Type B pancreatic cell (in vitro differentiated cells): ENCODE measurements at regions not wholly inside any gene's neighbourhood (a gene's known extent, or its start where the extent isn't known, plus 50 kb on each side); places are given as distances from the start of the nearest gene placed in this dataset.

ENCODE experiments used
- DNase-seq: peaks from one replicate; pipeline ENCODE4 v3.0.0; 2021; ENCODE audit warnings: mixed read lengths; ENCODE audit not compliant: unreplicated experiment; ENCODE audit errors: extremely low spot score
- H3K27ac Mint-ChIP-seq: 2 replicates; pipeline ENCODE4 v1.8.0; 2021; ENCODE audit warnings: mild to moderate bottlenecking, mixed read lengths
- H3K27me3 Mint-ChIP-seq: 2 replicates; pipeline ENCODE4 v1.8.0; 2021; ENCODE audit warnings: mixed read lengths
- H3K36me3 Mint-ChIP-seq: 2 replicates; pipeline ENCODE4 v1.8.0; 2021; ENCODE audit warnings: mixed read lengths
- H3K4me1 Mint-ChIP-seq: one replicate; pipeline ENCODE4 v1.8.0; 2021; ENCODE audit warnings: mixed read lengths; ENCODE audit not compliant: unreplicated experiment
- H3K4me3 Mint-ChIP-seq: 2 replicates; pipeline ENCODE4 v1.8.0; 2021; ENCODE audit warnings: mild to moderate bottlenecking, mixed read lengths
- H3K9me3 Mint-ChIP-seq: 2 replicates; pipeline ENCODE4 v1.8.0; 2021; ENCODE audit warnings: mixed read lengths
- CTCF ChIP-seq: fragments of 200-600 bp; sonication (generic); conservative IDR thresholded peaks from 2 replicates; pipeline ENCODE4 v1.5.0; 2021; ENCODE audit warnings: antibody characterized with exemption, mild to moderate bottlenecking

- Mint-ChIP-seq H3K9me3 (no peaks in the 10 kb centered on the region), H3K4me3 (no peak overlapping the region), H3K4me1 (peaks cover 4% of the 10 kb centered on the region), H3K27me3 (no peaks in the 10 kb centered on the region), H3K27ac (no peak overlapping the region), H3K36me3 (no peaks in the 10 kb centered on the region)
- TF ChIP-seq CTCF: no peak
- DNase-seq: no peak
Observed at GRCh38 chr18:60153376-60153775, 219.2 kb downstream of the MC4R start.

GRCh38 chr18:60149316-60149715, 223.3 kb downstream of the MC4R start:
- Mint-ChIP-seq H3K4me1 (no peaks in the 10 kb centered on the region), H3K36me3 (no peaks in the 10 kb centered on the region), H3K9me3 (no peaks in the 10 kb centered on the region), H3K4me3 (no peak overlapping the region), H3K27me3 (peaks cover 3% of the 10 kb centered on the region), H3K27ac (no peak overlapping the region)
- no peak for TF ChIP-seq CTCF
- DNase-seq: no peak

- Mint-ChIP-seq H3K9me3 (no peaks in the 10 kb centered on the region), H3K27ac (no peak overlapping the region), H3K4me1 (no peaks in the 10 kb centered on the region), H3K27me3 (peaks cover 3% of the 10 kb centered on the region), H3K4me3 (no peak overlapping the region), H3K36me3 (no peaks in the 10 kb centered on the region)
- TF ChIP-seq CTCF: no peak
- DNase-seq: no peak
Observed at GRCh38 chr18:60147323-60147722, 225.3 kb downstream of the MC4R start.

- no peaks in the 10 kb centered on the region for H3K36me3 Mint-ChIP-seq
- no peak overlapping the region for H3K27ac Mint-ChIP-seq
- H3K9me3 Mint-ChIP-seq: no peaks in the 10 kb centered on the region
- peaks cover 3% of the 10 kb centered on the region for H3K27me3 Mint-ChIP-seq
- no peak overlapping the region for H3K4me3 Mint-ChIP-seq
- H3K4me1 Mint-ChIP-seq: no peaks in the 10 kb centered on the region
- no peak for DNase-seq
- no peak for TF ChIP-seq CTCF
Observed at GRCh38 chr18:60146220-60146960, 226.2 kb downstream of the MC4R start.

- no peak for DNase-seq
- peaks cover 3% of the 10 kb centered on the region for H3K27me3 Mint-ChIP-seq
- H3K4me1 Mint-ChIP-seq: no peaks in the 10 kb centered on the region
- H3K36me3 Mint-ChIP-seq: no peaks in the 10 kb centered on the region
- no peak overlapping the region for H3K4me3 Mint-ChIP-seq
- no peaks in the 10 kb centered on the region for H3K9me3 Mint-ChIP-seq
- no peak overlapping the region for H3K27ac Mint-ChIP-seq
- TF ChIP-seq CTCF: no peak
Observed at GRCh38 chr18:60145776-60146175, 226.8 kb downstream of the MC4R start.
